ENCODE measurements at regions not wholly inside any gene's neighbourhood (a gene's known extent, or its start where the extent isn't known, plus 50 kb on each side); places are given as distances from the start of the nearest gene placed in this dataset.

GRCh38 chr6:81246200-81246599 is 506.3 kb downstream of the TENT5A start:
- no peak overlapping the region for H3K27ac ChIP-seq (ENCODE audit: low read length)
- no peak for TF ChIP-seq POLR2AphosphoS5 (IDR thresholded peaks at IDR 0.05)
- no peak for TF ChIP-seq MXI1 (conservative IDR thresholded peaks at IDR 0.05; ENCODE audit: poor library complexity, severe bottlenecking)
- no peak for TF ChIP-seq CTCF (IDR thresholded peaks at IDR 0.05; ENCODE audit: poor library complexity, severe bottlenecking)
- no peak for TF ChIP-seq TAF1 (IDR thresholded peaks at IDR 0.05; ENCODE audit: low read depth)
- TF ChIP-seq EZH2 (IDR thresholded peaks at IDR 0.05; ENCODE audit: borderline replicate concordance, insufficient read depth, low read length, poor library complexity, severe bottlenecking): no peak
- no peak for TF ChIP-seq RAD21 (conservative IDR thresholded peaks at IDR 0.05)
- no peak for TF ChIP-seq REST (IDR thresholded peaks at IDR 0.05; ENCODE audit: borderline replicate concordance)
- TF ChIP-seq SMC3 (conservative IDR thresholded peaks at IDR 0.05; ENCODE audit: poor library complexity): no peak
- TF ChIP-seq EP300 (conservative IDR thresholded peaks at IDR 0.05; ENCODE audit: poor library complexity, severe bottlenecking): no peak
- H3K4me2 ChIP-seq (ENCODE audit: low read length): no peak overlapping the region
- no peaks in the 10 kb centered on the region for H3F3A ChIP-seq (ENCODE audit: insufficient read depth, low read length, poor library complexity, severe bottlenecking)
- H4K20me1 ChIP-seq (ENCODE audit: insufficient read depth): no peaks in the 10 kb centered on the region
- no peaks in the 10 kb centered on the region for H3K36me3 ChIP-seq (ENCODE audit: insufficient read depth, low read length)
- no peak overlapping the region for H3K4me3 ChIP-seq (ENCODE audit: low read length)
- no peaks in the 10 kb centered on the region for H3K79me2 ChIP-seq (replicated peaks; ENCODE audit: insufficient read depth, low read length)
- peaks cover 2% of the 10 kb centered on the region for H3K9me3 ChIP-seq (ENCODE audit: low read length)
- H2AFZ ChIP-seq (ENCODE audit: low read depth, low read length): no peak overlapping the region
- no peaks in the 10 kb centered on the region for H3K9me2 ChIP-seq (ENCODE audit: insufficient read depth, low read length)
- no peak overlapping the region for H3K9ac ChIP-seq (ENCODE audit: low read length)
- H3K27me3 ChIP-seq (ENCODE audit: insufficient read depth, low read depth, low read length): no peaks in the 10 kb centered on the region

- TF ChIP-seq RAD21 (conservative IDR thresholded peaks at IDR 0.05) (no peak), MXI1 (conservative IDR thresholded peaks at IDR 0.05; ENCODE audit: poor library complexity, severe bottlenecking) (no peak), TAF1 (IDR thresholded peaks at IDR 0.05; ENCODE audit: low read depth) (no peak), CTCF (IDR thresholded peaks at IDR 0.05; ENCODE audit: poor library complexity, severe bottlenecking) (no peak), REST (IDR thresholded peaks at IDR 0.05; ENCODE audit: borderline replicate concordance) (no peak), POLR2AphosphoS5 (IDR thresholded peaks at IDR 0.05) (no peak), SMC3 (conservative IDR thresholded peaks at IDR 0.05; ENCODE audit: poor library complexity) (no peak), EZH2 (IDR thresholded peaks at IDR 0.05; ENCODE audit: borderline replicate concordance, insufficient read depth, low read length, poor library complexity, severe bottlenecking) (no peak), EP300 (conservative IDR thresholded peaks at IDR 0.05; ENCODE audit: poor library complexity, severe bottlenecking) (no peak)
- Histone ChIP-seq H3K9me2 (ENCODE audit: insufficient read depth, low read length) (no peaks in the 10 kb centered on the region), H3K9ac (ENCODE audit: low read length) (no peak overlapping the region)
Measured at GRCh38 chr6:81242624-81243023, 509.9 kb downstream of the TENT5A start.

More at GRCh38 chr6:81242624-81243023, 509.9 kb downstream of the TENT5A start:
- H2AFZ ChIP-seq (ENCODE audit: low read depth, low read length): no peak overlapping the region
- H4K20me1 ChIP-seq (ENCODE audit: insufficient read depth): no peaks in the 10 kb centered on the region
- H3K27ac ChIP-seq (ENCODE audit: low read length): no peak overlapping the region
- no peaks in the 10 kb centered on the region for H3K79me2 ChIP-seq (replicated peaks; ENCODE audit: insufficient read depth, low read length)
- H3K4me2 ChIP-seq (ENCODE audit: low read length): no peak overlapping the region
- H3K4me3 ChIP-seq (ENCODE audit: low read length): no peak overlapping the region
- H3K9me3 ChIP-seq (ENCODE audit: low read length): peaks cover 2% of the 10 kb centered on the region
- no peaks in the 10 kb centered on the region for H3K27me3 ChIP-seq (ENCODE audit: insufficient read depth, low read depth, low read length)
- no peaks in the 10 kb centered on the region for H3F3A ChIP-seq (ENCODE audit: insufficient read depth, low read length, poor library complexity, severe bottlenecking)
- H3K36me3 ChIP-seq (ENCODE audit: insufficient read depth, low read length): no peaks in the 10 kb centered on the region
